Ammon's horn (tissue), 1 donor: ENCODE measurements at regions not wholly inside any gene's neighbourhood (a gene's known extent, or its start where the extent isn't known, plus 50 kb on each side); places are given as distances from the start of the nearest gene placed in this dataset.
"Not testable (repeated sequence)": the region's sequence is repeated elsewhere in the genome, so short reads cannot be mapped to it uniquely, and the experiment has no call there.

Source experiments
- DNase-seq: peaks from one replicate; pipeline ENCODE4 v3.0.0-alpha.2; 2016; ENCODE audit warnings: low spot score

DNA sequence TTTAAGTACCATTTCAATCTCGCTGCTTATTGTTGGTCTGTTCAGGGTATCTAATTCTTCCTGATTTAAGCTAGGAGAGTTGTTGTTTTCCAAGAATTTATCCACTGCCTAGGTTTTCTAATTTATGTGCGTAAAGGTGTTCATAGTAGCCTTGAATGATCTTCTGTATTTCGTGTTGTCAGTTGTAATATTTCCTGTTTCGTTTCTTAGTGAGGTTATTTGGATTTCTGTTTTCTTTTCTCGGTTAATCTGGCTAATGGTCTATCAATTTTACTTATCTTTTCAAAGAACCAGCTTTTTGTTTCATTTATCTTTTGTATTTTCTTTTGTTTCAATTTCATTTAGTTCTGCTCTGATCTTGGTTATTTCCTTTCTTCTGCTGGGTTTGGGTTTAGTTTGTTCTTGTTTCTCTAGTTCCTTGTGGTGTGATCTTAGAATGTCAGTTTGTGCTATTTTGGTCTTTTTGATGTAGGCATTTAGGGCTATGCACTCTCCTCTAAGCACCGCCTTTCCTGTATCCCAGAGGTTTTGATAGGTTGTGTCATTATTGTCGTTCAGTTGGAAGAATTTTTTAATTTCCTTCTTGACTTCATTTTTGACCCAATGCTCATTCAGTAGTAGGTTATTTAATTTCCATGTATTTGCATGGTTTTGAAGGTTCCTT, 92.5 kb upstream of the CSRP2 start:
- DNase-seq: not testable (repeated sequence)

DNA sequence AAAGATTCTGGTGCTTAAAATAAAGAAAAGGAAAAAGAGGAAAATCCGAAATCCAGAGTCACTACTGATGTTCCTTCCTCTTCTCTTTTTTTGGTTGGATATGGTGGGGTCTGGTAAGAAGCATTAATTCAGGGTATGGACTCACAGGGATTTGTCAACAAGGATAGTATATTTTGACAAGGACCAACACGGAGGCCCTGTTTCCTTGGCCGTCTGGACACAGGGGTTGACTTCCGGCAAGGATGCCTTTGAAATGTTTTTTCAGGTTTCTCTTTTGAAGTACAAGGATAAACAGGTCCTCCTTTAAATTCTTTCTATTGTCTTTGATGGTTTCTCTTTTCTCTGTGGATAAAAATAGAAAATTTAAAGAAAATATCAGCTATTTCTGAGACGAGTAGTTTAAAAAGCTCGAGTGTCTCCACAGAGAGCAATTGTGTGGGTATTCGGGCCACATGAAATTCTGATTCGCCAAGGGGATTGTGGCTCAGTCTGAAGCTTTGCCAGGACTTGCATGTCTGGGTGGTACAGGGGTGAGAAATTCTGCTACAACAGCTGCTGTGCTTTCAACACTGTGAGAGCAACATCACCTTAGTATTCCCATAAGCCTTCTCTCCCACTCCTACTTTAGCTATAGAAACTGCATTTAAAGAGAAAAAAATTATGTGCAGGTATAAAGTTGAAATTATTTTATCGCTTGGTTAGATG, 88.5 kb upstream of the CSRP2 start:
- DNase-seq: no peak

DNA sequence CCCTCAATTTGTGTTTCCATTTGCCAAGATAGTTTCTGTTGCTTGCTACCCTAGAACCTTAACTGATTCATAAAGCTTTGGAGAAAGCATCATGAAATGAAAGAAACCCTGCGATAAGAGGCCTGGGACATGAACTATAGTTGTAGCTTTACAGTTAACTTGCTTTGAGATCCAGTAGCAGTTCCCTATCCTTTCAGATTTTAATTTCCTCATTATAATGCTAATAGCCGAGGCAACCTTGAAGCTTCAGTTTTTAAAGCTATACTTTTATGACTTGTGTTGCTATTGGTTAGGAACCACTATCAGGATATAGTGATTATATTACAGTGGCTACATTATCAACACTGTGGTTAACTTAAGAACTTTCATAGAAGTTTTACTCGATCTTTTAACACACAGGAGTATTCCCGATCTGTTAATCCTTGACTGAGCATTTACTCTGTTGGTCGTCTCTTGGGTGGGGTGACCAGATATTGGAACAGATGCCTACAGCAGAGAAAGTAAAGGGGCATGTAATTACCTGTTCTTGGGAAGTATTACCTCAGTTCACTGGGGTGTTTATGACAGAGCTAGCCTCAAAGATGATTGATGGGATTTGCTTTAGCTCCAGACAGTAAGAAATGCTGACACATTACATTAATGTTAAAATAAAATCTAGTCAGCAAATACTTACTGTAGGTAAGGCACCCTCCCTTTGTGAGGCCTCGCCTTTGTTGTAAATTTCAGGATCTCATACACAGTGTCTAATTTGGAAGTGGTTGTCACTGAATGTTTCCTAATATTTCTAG, 86.2 kb upstream of the CSRP2 start:
- DNase-seq: no peak

DNA sequence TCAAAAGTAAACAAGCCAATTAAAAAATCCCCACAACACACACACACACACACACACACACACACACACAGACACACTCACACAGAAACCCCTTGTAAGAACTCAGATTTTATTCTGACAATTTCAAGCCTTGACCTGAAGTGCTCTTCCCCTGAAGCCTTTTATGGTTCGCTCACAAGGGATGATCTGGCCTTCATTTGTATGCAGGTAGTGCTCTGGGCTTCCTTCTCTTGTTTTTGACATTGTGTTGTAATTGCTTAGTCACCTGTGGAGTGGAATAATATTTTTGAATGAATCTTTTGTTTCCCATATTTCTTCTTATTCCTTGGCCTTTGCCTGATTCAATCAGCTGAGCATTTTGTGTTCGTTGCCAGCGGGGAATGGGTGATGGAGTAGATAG, 83.3 kb upstream of the CSRP2 start:
- DNase-seq: no peak

DNA sequence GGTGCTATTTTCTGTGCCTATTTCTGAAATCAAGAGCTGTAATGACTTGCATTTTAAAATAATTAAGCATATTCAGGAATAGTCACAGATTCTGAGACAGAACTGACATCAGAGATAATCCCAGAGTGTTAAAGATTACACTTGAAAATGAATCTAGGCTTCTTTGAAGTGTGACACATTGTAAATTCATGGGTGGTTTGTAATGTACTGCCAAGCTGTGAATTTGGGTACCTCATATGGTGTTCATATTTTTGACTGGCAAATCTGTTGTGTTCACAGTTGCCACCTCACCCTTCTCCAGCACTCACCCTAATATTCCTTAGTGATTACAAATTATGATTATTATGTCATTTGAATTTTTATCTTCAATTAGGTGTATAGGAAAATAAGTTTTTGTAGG, 78.5 kb upstream of the CSRP2 start:
- DNase-seq: peak; percentile 29

DNA sequence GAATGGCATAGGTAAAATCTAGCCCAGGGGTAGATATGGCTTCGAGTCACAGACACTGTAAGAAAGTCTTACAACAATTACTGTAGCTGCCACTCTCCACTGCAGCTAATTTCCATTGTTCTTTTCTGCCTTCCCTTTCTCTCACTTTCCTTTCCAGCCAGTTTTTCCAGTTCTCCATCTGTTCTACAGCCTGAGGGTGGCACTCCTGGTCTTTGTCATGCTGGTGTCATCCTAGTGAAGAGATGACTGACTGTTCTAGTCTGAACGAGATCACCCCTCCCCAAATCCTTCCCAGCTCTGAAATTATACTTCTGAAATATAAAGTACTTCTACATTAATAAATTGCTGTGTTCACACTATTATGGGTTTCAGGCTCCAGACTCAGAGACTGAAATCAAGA, 74.2 kb upstream of the CSRP2 start:
- peak; percentile 15 for DNase-seq

DNA sequence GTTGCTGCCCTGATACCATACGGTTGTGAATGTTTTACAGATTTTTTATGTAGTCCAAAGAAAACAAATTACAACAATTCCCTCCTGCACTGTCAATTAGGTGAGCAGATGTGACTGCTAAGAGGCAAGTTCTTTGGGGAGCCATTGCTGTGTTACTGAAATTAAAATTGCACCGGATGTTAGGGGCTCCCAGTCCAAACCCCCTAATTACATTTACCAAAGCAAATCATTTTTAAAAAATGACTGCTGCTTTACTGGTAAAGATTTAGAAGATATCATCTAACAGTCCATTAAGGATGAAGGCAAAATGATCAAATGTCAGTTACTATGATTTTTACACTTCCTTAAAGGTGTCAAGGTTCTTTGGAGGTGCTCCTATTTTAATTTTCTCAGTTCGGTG, 70.1 kb upstream of the CSRP2 start:
- DNase-seq: no peak

DNA sequence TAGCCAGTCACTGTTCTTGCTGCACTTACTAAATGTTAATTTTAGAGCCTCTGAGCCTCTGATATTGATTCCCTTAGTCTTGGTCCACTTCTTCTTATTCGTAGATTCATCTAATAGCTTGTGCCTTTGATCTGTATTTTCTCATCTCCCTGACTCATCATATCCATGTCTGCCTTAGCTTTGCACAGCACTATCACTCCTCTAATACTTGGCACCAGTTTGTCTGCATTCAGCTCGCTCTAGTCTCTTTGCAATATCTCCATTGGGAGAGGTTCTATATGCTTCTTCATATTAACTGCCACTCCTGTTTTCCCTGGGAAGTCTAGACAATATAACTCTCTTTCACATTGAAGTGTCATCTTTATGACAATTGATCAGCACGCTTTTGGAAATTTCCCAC, 68.5 kb upstream of the CSRP2 start:
- DNase-seq: no peak

DNA sequence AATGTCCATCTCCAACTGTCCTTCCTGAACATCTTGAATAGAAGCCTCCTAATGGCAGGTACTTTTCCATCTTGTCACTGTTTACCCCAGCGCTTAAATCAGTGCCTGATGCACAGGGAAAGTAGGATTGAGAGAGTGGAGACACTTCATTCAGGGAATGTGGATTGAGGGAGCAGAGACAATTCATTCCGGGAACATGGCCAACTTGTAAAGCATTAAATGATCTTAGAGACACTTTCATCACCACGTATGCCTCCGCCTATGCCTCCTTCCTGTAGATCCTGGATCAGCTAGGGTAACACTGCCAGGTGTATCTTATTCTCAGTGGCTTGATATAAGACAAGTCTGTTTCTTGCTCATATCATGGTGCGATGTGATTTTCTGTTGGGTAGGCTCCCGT, 67.6 kb upstream of the CSRP2 start:
- DNase-seq: no peak

DNA sequence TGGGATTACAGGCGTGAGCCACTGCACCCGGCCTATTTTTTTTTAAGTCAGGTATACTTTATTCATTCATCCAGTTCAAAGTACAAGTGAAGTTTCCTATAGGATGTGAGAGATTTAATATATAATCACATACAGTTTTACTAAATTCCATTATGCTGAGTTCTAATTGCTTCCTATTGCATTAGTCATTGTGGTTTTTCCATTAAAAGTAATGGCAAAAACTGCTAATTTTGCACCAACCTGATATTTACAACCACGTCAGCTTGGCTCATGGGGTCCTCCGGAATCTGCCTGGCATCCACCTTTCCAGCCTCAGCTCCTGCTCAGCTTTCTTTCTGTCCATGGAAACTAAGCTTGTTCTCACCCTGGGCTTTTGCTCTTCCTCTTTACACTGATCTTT, 67.0 kb upstream of the CSRP2 start:
- DNase-seq: no peak

DNA sequence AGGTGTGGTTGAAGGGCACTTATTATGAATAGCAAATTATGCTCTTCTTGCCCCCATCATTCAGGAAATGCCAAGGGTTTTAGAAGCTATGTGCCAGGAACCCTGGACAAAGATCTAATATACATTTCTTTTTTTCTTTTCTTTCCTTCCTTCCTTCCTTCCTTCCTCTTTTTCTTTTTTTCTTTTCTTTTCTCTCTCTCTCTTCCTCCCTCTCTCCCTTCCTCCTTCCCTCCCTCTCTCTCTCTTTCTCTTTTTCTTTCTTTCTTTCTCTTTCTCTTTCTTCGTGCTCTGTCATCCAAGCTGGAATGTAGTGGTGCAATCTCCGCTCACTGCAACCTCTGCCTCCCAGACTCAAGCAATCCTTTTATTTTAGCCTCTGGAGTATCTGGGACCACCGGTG, 66.1 kb upstream of the CSRP2 start:
- DNase-seq: no peak

DNA sequence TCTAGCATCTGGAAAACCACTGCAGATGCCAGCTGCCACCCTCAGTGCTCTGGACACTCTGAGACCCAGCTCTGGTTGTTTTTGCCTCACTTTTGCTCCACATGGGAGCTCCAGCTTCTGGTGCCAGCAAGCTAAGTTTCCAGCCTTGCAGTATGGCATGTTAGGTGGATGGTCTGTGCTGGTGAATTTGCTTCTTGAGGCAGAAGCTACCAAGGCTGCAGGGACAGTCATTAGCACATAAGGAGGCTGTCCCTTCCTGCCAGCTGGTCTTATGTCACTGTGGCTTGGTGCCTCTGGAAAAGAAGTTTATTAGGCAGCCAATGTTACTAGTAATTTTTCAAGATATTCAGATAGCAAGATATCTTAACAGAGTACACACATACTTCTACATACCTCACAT, 64.2 kb upstream of the CSRP2 start:
- no peak for DNase-seq

DNA sequence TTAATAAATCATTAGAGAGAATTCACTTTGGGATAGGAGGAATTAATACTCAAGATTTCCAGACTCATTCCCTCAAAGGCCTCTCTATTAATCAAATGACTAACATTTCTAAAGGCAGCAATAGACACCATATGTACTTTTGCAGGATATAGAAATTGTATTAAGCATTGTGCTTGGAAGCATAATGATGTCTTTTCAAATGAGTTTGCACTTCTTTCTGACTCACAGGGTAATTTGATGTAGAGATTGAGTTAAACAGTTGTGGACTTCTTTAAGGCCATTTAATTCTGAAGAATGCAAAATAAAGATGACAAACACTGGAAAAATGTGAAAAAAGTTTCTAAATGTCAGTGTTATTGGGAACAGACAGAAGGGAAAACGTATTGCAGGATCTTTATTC, 63.4 kb upstream of the CSRP2 start:
- DNase-seq: no peak

DNA sequence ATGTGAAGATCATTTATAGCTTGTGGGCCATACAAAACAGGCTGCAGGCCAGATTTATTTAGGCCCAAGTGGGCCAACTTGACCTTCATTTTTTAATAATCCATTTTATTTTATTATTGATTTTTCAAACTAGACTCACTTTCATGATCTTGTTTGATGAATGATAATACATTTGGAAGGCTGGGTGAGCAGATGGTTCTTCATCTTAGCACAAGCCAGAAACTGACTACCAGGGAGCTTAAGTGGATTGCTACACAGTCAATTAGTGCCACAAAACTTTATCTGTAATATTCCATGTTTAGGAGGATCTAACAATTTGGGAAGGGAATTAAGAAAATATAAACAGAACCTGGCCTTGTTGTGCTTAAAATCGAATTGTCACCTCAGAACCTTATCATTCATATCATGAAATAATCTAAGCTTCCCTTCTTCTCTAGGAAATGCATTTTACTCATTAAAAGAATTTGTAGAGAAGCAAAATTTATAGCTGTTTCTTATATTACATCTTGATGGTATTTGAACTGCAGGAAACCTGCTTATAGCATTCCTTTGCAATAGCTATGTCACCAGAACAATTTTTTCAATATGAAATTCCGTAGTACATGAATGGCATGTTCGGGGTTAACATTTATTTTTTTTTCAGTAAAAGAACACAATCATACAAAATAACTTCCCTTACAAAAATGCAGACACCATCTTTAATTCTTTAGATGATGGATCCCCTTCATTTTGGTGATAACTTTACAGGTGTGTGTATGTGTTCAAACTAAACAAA, 62.0 kb upstream of the CSRP2 start:
- DNase-seq: peak; percentile 37

DNA sequence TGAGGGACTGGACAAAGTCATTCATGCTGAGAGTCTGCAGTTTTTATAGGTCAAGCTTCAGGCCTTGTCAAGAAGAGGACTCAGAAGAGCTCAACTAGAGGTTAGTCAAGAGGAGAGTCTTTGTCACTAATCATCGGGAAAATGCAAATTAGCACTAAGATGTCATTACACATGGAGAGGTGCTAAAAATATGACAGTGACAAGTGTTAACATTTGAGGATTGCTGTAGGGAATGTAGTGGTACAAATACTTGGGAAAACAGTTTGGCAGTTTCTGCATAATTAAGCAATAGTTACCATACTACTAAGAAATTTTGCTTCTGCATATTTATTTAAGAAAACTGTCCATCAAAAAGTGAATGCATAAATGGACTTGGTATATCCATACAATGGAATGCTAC, 60.9 kb upstream of the CSRP2 start:
- DNase-seq: no peak

DNA sequence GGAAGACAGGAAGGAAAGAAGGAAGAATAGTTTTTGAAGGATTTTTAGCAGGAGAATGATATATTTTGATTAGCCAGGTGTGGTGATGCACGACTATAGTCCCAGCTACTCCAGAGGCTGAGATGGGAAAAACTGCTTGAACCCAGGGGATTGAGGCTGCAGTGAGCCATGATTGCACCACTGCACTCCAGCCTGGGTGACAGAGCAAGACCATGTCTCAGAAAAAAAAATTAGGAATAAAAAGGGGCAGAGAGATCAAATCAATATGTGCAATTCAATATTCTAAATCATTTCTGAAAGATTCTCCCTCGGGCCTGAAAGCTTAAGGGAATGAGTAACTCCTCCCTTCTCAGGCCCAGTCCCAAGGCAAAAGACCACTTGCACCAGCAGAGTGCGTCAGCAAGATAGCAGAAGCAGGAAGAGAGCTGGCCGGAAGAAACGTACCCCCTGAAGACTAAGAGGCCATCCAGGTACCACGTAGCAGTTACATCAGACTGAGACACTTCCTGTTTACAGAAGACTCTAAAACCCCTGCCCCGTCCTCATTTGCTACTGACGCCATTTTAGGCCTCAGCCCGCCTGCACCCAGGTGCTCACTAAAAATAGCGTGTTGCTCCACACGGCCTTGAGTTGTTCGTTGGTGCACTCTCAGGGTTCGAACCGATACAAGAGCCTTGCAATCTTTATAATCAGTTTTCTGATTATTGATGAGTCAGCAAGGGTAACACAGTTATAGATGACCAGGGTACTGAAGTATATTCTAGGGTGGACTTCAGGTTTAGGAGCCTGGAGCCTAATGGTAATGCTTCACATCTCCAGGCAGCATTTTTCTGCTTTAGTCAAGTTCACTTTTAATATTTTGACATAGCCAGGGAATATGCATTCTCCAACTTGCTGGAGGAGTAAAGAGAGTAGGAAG, 57.7 kb upstream of the CSRP2 start:
- no peak for DNase-seq

DNA sequence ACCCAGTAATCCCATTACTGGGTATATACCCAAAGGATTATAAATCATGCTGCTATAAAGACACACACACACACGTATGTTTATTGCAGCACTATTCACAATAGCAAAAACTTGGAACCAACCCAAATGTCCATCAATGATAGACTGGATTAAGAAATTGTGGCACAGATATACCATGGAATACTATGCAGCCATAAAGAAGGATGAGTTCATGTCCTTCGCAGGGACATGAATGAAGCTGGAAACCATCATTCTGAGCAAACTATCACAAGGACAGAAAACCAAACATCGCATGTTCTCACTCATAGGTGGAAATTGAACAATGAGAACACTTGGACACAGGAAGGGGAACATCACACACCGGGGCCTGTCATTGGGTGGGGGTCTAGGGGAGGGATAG, 54.6 kb upstream of the CSRP2 start:
- DNase-seq: not testable (repeated sequence)

DNA sequence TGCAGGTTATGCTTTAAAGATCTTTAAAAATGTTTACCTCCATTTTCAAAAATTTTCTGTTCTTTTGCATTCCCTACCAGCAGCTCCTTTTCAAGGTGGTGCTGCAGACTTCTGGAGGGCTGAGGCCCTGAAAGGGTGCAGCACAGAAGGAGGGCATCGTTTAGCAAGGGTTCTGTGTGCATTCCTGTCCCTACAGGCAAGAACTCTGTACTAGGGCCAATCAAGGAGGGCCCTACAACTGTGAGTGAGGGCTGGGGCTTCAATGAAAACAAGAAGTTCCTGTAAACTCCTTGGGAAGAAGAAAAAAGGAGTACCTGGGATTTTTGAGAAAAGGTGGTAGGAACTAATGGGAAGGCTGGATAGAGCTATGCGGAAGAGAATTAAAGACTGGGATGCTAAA, 50.7 kb upstream of the CSRP2 start:
- DNase-seq: no peak
